IMR-90 (cell line): ENCODE measurements at regions not wholly inside any gene's neighbourhood (a gene's known extent, or its start where the extent isn't known, plus 50 kb on each side); places are given as distances from the start of the nearest gene placed in this dataset.

Experiments
- ATAC-seq: fragments of 200-7000 bp; cut with Tn5 transposase; 2 replicates; pipeline ENCODE4 v1.9.1; 2020; ENCODE audit warnings: low read depth, mild to moderate bottlenecking, moderate library complexity
- BruUV-seq: library from RNA; stranded (reverse); fragments of 400-500 nt; replicated peaks from 2 replicates; lab custom pipeline; 2021; lab: Mats Ljungman, UMichigan
- CTCF ChIA-PET: fragments of 300-600 bp; formaldehyde crosslinking; extraction: SDS; loops from one replicate; lab custom pipeline; 2021; ENCODE audit warnings: antibody characterized with exemption; lab: Yijun Ruan, JAX
- POLR2A ChIA-PET: fragments of 300-600 bp; sonication (Branson Sonifier 250); formaldehyde crosslinking; loops from one replicate; lab custom pipeline; 2022; ENCODE audit warnings: antibody characterized with exemption; ENCODE audit not compliant: unreplicated experiment; lab: Charles Lee
- DNase-seq: peaks from one replicate; pipeline ENCODE4 v3.0.0; 2013
- H2AFZ ChIP-seq: replicated peaks from 2 replicates; pipeline ENCODE3; 2013; ENCODE audit warnings: low read length, mild to moderate bottlenecking; ENCODE audit not compliant: poor library complexity
- H2AK5ac ChIP-seq: 2 replicates; pipeline ENCODE4 v1.6.1; 2013; ENCODE audit warnings: low read depth, low read length, inconsistent platforms
- H2AK9ac ChIP-seq: replicated peaks from 2 replicates; pipeline ENCODE3; 2013; ENCODE audit warnings: mild to moderate bottlenecking, low read depth, low read length, moderate library complexity; ENCODE audit not compliant: poor library complexity
- H2BK120ac ChIP-seq: 2 replicates; pipeline ENCODE4 v1.6.1; 2013; ENCODE audit warnings: low read depth, low read length, inconsistent platforms
- H2BK15ac ChIP-seq: 3 replicates; pipeline ENCODE4 v1.6.1; 2013; ENCODE audit warnings: low read depth, low read length, inconsistent platforms
- H2BK20ac ChIP-seq: 2 replicates; pipeline ENCODE4 v1.6.1; 2013; ENCODE audit warnings: low read depth, mild to moderate bottlenecking, inconsistent platforms, low read length, moderate library complexity
- H2BK5ac ChIP-seq: 2 replicates; pipeline ENCODE4 v1.6.1; 2013; ENCODE audit warnings: mild to moderate bottlenecking, low read depth, low read length, inconsistent platforms; ENCODE audit not compliant: poor library complexity, severe bottlenecking
- H3K14ac ChIP-seq: replicated peaks from 2 replicates; pipeline ENCODE4 v1.6.1; 2013; ENCODE audit warnings: low read depth, low read length, inconsistent platforms
- H3K18ac ChIP-seq: 2 replicates; pipeline ENCODE4 v1.6.1; 2013; ENCODE audit warnings: low read depth, low read length, control low read depth
- H3K23ac ChIP-seq: 2 replicates; pipeline ENCODE4 v1.6.1; 2013; ENCODE audit warnings: low read depth, low read length, inconsistent platforms
- H3K27ac ChIP-seq: 2 replicates; pipeline ENCODE4 v1.5.1; 2013; ENCODE audit warnings: mild to moderate bottlenecking, control low read depth, low read length; ENCODE audit not compliant: insufficient read depth
- H3K27me3 ChIP-seq: 2 replicates; pipeline ENCODE4 v1.6.1; 2013; ENCODE audit warnings: low read length; ENCODE audit not compliant: control insufficient read depth, insufficient read depth
- H3K36me3 ChIP-seq: 2 replicates; pipeline ENCODE4 v1.6.1; 2013; ENCODE audit warnings: low read length, mixed read lengths; ENCODE audit not compliant: control insufficient read depth, insufficient read depth
- H3K4ac ChIP-seq: 2 replicates; pipeline ENCODE4 v1.6.1; 2013; ENCODE audit warnings: low read depth, low read length, inconsistent platforms
- H3K4me1 ChIP-seq: 2 replicates; pipeline ENCODE4 v1.6.1; 2013; ENCODE audit warnings: low read length, mixed read lengths; ENCODE audit not compliant: control insufficient read depth, insufficient read depth
- H3K4me2 ChIP-seq: 2 replicates; pipeline ENCODE4 v1.6.1; 2013; ENCODE audit warnings: low read depth, mild to moderate bottlenecking, control low read depth, low read length, moderate library complexity
- H3K4me3 ChIP-seq: 2 replicates; pipeline ENCODE4 v1.5.1; 2013; ENCODE audit warnings: low read depth, mild to moderate bottlenecking, control low read depth, low read length, moderate library complexity; ENCODE audit not compliant: insufficient read depth
- H3K56ac ChIP-seq: 2 replicates; pipeline ENCODE4 v1.6.1; 2013; ENCODE audit warnings: low read length, inconsistent platforms; ENCODE audit not compliant: insufficient read depth; ENCODE audit errors: extremely low read depth
- H3K79me1 ChIP-seq, 2 experiments: 2 replicates each; pipeline ENCODE4 v1.6.1; 2013; ENCODE audit warnings: low read length in 2 of 2, inconsistent platforms in 1 of 2, low read depth in 1 of 2
- H3K9ac ChIP-seq: 2 replicates; pipeline ENCODE4 v1.6.1; 2013; ENCODE audit warnings: low read depth, low read length, control low read depth
- H3K9me1 ChIP-seq: 2 replicates; pipeline ENCODE4 v1.6.1; 2013; ENCODE audit warnings: low read length, inconsistent platforms; ENCODE audit not compliant: insufficient read depth
- H3K9me3 ChIP-seq: 2 replicates; pipeline ENCODE4 v1.6.1; 2013; ENCODE audit warnings: low read length; ENCODE audit not compliant: control insufficient read depth, insufficient read depth
- H4K20me1 ChIP-seq: 2 replicates; pipeline ENCODE4 v1.6.1; 2013; ENCODE audit warnings: low read length, inconsistent platforms; ENCODE audit not compliant: insufficient read depth
- H4K5ac ChIP-seq: 2 replicates; pipeline ENCODE4 v1.6.1; 2013; ENCODE audit warnings: mild to moderate bottlenecking, low read depth, low read length, control low read depth
- H4K8ac ChIP-seq, 2 experiments: 2 replicates each; pipeline ENCODE4 v1.6.1; 2013; ENCODE audit warnings: low read depth in 2 of 2, low read length in 2 of 2, control low read depth in 1 of 2, inconsistent platforms in 1 of 2
- H4K91ac ChIP-seq: 2 replicates; pipeline ENCODE4 v1.6.1; 2013; ENCODE audit warnings: low read depth, low read length, inconsistent platforms; ENCODE audit not compliant: insufficient read depth
- BHLHE40 ChIP-seq: fragments of 150-350 bp; IDR thresholded peaks from 2 replicates; pipeline ENCODE4 v1.6.1; 2016; ENCODE audit warnings: mild to moderate bottlenecking, low read depth, low read length
- CEBPB ChIP-seq: IDR thresholded peaks from 2 replicates; pipeline ENCODE4 v1.6.1; 2012; ENCODE audit warnings: low read depth, low read length, improper control_type of control experiment
- FOS ChIP-seq: fragments of 150-350 bp; IDR thresholded peaks from 2 replicates; pipeline ENCODE4 v1.6.1; 2016; ENCODE audit warnings: low read depth, low read length
- MAFK ChIP-seq: IDR thresholded peaks from 2 replicates; pipeline ENCODE4 v1.6.1; 2012; ENCODE audit warnings: low read depth, low read length, improper control_type of control experiment
- MAZ ChIP-seq: IDR thresholded peaks from 2 replicates; pipeline ENCODE4 v1.6.1; 2012; ENCODE audit warnings: low read depth, mild to moderate bottlenecking, low read length, improper control_type of control experiment, moderate library complexity, borderline replicate concordance
- MXI1 ChIP-seq: IDR thresholded peaks from 2 replicates; pipeline ENCODE4 v1.6.1; 2012; ENCODE audit warnings: low read depth, mild to moderate bottlenecking, low read length, moderate library complexity, borderline replicate concordance
- NFE2L2 ChIP-seq: fragments of 150-350 bp; IDR thresholded peaks from 2 replicates; pipeline ENCODE4 v1.6.1; 2016; ENCODE audit warnings: low read depth, mild to moderate bottlenecking, low read length
- RAD21 ChIP-seq: IDR thresholded peaks from 2 replicates; pipeline ENCODE4 v1.6.1; 2012; ENCODE audit warnings: low read length, improper control_type of control experiment
- RFX5 ChIP-seq: IDR thresholded peaks from 2 replicates; pipeline ENCODE4 v1.8.0; 2012; ENCODE audit warnings: low read depth, mild to moderate bottlenecking, low read length, moderate library complexity
- SMC3 ChIP-seq: fragments of 150-350 bp; IDR thresholded peaks from 2 replicates; pipeline ENCODE4 v1.6.1; 2016; ENCODE audit warnings: low read depth, mild to moderate bottlenecking, antibody characterized with exemption, low read length, moderate library complexity
- WGBS, 2 experiments: methylation state at CpG; one replicate each; pipeline versions ENCODE4 v1.1.5 to v1.1.7; 2013; ENCODE audit warnings: missing lambda C conversion rate in 2 of 2; ENCODE audit not compliant: insufficient read length in 1 of 2; ENCODE audit errors: extremely low coverage in 2 of 2; 5-methylcytosine and 5-hydroxymethylcytosine counted together
- dilution Hi-C: fragments of 300-500 bp; cut with HindIII; formaldehyde crosslinking; loops from one replicate; pipeline ENCODE4 v1.14.3; 2018; ENCODE audit warnings: low sequenced_read_pairs; ENCODE audit not compliant: unreplicated experiment
- in situ Hi-C: fragments of 300-500 bp; cut with MboI; formaldehyde crosslinking; loops from 3 replicates; pipeline ENCODE4 v1.14.3; 2019; ENCODE audit warnings: low sequenced_read_pairs, inconsistent platforms, mixed read lengths
- intact Hi-C: fragments of 100-400 bp; cut with micrococcal nuclease; formaldehyde crosslinking; loops from 2 replicates; pipeline ENCODE4 v1.10.0; 2022
- TF ChIP-seq, protein P1 (sequence below): fragments of 150-350 bp; IDR thresholded peaks from 2 replicates; pipeline ENCODE4 v1.6.1; 2017; ENCODE audit warnings: mild to moderate bottlenecking, antibody characterized with exemption, low read length, low read depth
- TF ChIP-seq, protein P2 (sequence below): conservative IDR thresholded peaks from 2 replicates; pipeline ENCODE4 v1.5.1; 2012; ENCODE audit warnings: mild to moderate bottlenecking, low read depth, low read length, improper control_type of control experiment

DNA sequence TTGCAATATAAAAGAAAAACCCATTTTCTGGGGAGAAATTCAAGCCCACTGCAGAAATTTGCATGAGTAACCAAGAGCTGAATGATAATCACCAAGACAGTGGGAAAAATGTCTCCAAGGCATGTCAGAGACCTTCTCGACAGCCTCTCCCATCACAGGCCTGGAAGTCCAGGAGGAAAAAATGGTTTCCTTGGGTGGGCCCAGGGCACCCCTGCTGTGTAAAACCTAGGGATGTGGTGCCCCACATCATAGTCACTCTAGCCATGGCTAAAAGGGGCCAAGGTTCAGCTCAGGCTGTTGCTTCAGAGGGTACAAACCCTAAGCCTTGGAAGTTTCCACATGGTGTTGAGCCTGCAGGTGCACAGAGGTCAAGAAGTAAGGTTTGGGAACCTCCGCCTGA is 108.4 kb downstream of the FAT4 start:
- Histone ChIP-seq H3K36me3 (peaks cover 4% of the 10 kb centered on the region; the same call in 1 of the 2 replicates), H3K9ac (no peak overlapping the region), H2BK5ac (no peak overlapping the region), H3K4me2 (no peak overlapping the region), H3K4me1 (no peaks in the 10 kb centered on the region), H2AFZ (no peak overlapping the region), H3K4ac (no peak overlapping the region), H2AK9ac (no peak overlapping the region), H2BK15ac (no peak overlapping the region; the same call in 2 of the 3 replicates), H3K27me3 (no peaks in the 10 kb centered on the region), H3K23ac (no peak overlapping the region), H3K18ac (no peak overlapping the region), H3K14ac (no peak overlapping the region), H4K5ac (no peak overlapping the region), H4K20me1 (no peaks in the 10 kb centered on the region), H2AK5ac (no peak overlapping the region), H3K4me3 (no peak overlapping the region), H3K9me1 (no peaks in the 10 kb centered on the region), H3K9me3 (peaks cover 2% of the 10 kb centered on the region; the same call in 1 of the 2 replicates), H4K91ac (no peak overlapping the region), H2BK20ac (no peak overlapping the region), H3K56ac (no peak overlapping the region), H3K27ac (no peak overlapping the region), H4K8ac (no peak overlapping the region), H2BK120ac (no peak overlapping the region), H3K79me1 (no peaks in the 10 kb centered on the region; a peak in 2 of 4 replicates)
- ChIA-PET POLR2A (no interaction called here), CTCF (interaction anchor here (0.5 kb wide), 1 partner anchor 243 kb away, joined by 3 read pairs; no protein-coding TSS in a partner anchor)
- TF ChIP-seq CEBPB (no peak), NFE2L2 (no peak), FOS (no peak), MAZ (no peak), SMC3 (no peak), MXI1 (no peak), BHLHE40 (no peak), RAD21 (no peak), RFX5 (no peak), MAFK (no peak)
- TF ChIP-seq, protein P1, sequence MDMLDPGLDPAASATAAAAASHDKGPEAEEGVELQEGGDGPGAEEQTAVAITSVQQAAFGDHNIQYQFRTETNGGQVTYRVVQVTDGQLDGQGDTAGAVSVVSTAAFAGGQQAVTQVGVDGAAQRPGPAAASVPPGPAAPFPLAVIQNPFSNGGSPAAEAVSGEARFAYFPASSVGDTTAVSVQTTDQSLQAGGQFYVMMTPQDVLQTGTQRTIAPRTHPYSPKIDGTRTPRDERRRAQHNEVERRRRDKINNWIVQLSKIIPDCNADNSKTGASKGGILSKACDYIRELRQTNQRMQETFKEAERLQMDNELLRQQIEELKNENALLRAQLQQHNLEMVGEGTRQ = no peak
- TF ChIP-seq, protein P2, sequence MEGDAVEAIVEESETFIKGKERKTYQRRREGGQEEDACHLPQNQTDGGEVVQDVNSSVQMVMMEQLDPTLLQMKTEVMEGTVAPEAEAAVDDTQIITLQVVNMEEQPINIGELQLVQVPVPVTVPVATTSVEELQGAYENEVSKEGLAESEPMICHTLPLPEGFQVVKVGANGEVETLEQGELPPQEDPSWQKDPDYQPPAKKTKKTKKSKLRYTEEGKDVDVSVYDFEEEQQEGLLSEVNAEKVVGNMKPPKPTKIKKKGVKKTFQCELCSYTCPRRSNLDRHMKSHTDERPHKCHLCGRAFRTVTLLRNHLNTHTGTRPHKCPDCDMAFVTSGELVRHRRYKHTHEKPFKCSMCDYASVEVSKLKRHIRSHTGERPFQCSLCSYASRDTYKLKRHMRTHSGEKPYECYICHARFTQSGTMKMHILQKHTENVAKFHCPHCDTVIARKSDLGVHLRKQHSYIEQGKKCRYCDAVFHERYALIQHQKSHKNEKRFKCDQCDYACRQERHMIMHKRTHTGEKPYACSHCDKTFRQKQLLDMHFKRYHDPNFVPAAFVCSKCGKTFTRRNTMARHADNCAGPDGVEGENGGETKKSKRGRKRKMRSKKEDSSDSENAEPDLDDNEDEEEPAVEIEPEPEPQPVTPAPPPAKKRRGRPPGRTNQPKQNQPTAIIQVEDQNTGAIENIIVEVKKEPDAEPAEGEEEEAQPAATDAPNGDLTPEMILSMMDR = no peak
- no TSS peak for BruUV-seq
- 80% methylated on average over 1 of the region's 2 CpGs; no CpG with 5 or more reads in 1 of the 2 experiments for WGBS, 2 experiments
- intact Hi-C loops = no loop called here
- DNase-seq = no peak
- in situ Hi-C loops = no loop called here
- no peak for ATAC-seq
- dilution Hi-C loops = no loop called here
